PC-3 (cell line): ENCODE measurements at regions not wholly inside any gene's neighbourhood (a gene's known extent, or its start where the extent isn't known, plus 50 kb on each side); places are given as distances from the start of the nearest gene placed in this dataset.
A peak's percentile ranks its signal among the peaks of the same experiment; 100 is the strongest.

Experiments
- ATAC-seq: fragments of 200-7000 bp; cut with Tn5 transposase; 2 replicates; pipeline ENCODE4 v1.9.1; 2020; ENCODE audit warnings: mild to moderate bottlenecking, moderate library complexity
- BruUV-seq: library from RNA; stranded (reverse); fragments of 400-500 nt; replicated peaks from 2 replicates; lab custom pipeline; 2021; lab: Mats Ljungman, UMichigan
- CTCF ChIA-PET: fragments of 300-600 bp; sonication (Branson Sonifier 250); formaldehyde crosslinking; loops from one replicate; lab custom pipeline; 2022; ENCODE audit warnings: antibody characterized with exemption; lab: Charles Lee
- POLR2A ChIA-PET: fragments of 300-600 bp; sonication (Branson Sonifier 250); formaldehyde crosslinking; loops from one replicate; lab custom pipeline; 2022; ENCODE audit warnings: antibody characterized with exemption; ENCODE audit not compliant: unreplicated experiment; lab: Charles Lee
- DNase-seq: peaks from one replicate; pipeline ENCODE4 v3.0.0-alpha.2; 2015
- H2AFZ ChIP-seq: fragments of 300-600 bp; sonication (generic); 2 replicates; pipeline ENCODE4 v1.6.0; 2016; ENCODE audit warnings: antibody characterized with exemption, low read length
- H3F3A ChIP-seq: fragments of 300-600 bp; sonication (generic); one replicate; pipeline ENCODE4 v1.6.0; 2017; ENCODE audit warnings: antibody characterized with exemption, low read length, control low read depth, mild to moderate bottlenecking; ENCODE audit not compliant: unreplicated experiment
- H3K27ac ChIP-seq: fragments of 300-600 bp; sonication (generic); 2 replicates; pipeline ENCODE4 v1.5.1; 2016; ENCODE audit warnings: mild to moderate bottlenecking, low read length
- H3K27me3 ChIP-seq: fragments of 300-600 bp; sonication (generic); 2 replicates; pipeline ENCODE4 v1.6.1; 2016; ENCODE audit warnings: low read length, mixed read lengths
- H3K36me3 ChIP-seq: fragments of 300-600 bp; sonication (generic); 2 replicates; pipeline ENCODE4 v1.6.1; 2016; ENCODE audit warnings: low read depth, mixed run types, low read length, mixed read lengths
- H3K4me1 ChIP-seq: fragments of 300-600 bp; sonication (generic); 2 replicates; pipeline ENCODE4 v1.5.1; 2016; ENCODE audit warnings: low read length; ENCODE audit not compliant: insufficient read depth
- H3K4me2 ChIP-seq: fragments of 300-600 bp; sonication (generic); 2 replicates; pipeline ENCODE4 v1.6.0; 2016; ENCODE audit warnings: low read length
- H3K4me3 ChIP-seq: fragments of 300-600 bp; sonication (generic); 2 replicates; pipeline ENCODE4 v1.5.1; 2016; ENCODE audit warnings: mild to moderate bottlenecking, low read length, mixed read lengths
- H3K79me2 ChIP-seq: fragments of 300-600 bp; sonication (generic); 2 replicates; pipeline ENCODE4 v1.6.1; 2017; ENCODE audit warnings: low read length, mixed read lengths
- H3K9ac ChIP-seq: fragments of 300-600 bp; sonication (generic); 2 replicates; pipeline ENCODE4 v1.6.0; 2016; ENCODE audit warnings: mild to moderate bottlenecking, low read length
- H3K9me2 ChIP-seq: fragments of 300-600 bp; sonication (generic); replicated peaks from 2 replicates; pipeline ENCODE4 v1.6.1; 2016; ENCODE audit warnings: mixed run types, low read length, mixed read lengths
- H3K9me3 ChIP-seq: fragments of 300-600 bp; sonication (generic); 2 replicates; pipeline ENCODE4 v1.6.1; 2016; ENCODE audit warnings: low read length, mixed read lengths
- H4K20me1 ChIP-seq: fragments of 300-600 bp; sonication (generic); 2 replicates; pipeline ENCODE4 v1.6.1; 2016; ENCODE audit warnings: low read length, mixed read lengths
- EZH2 ChIP-seq: fragments of 300-600 bp; sonication (generic); IDR thresholded peaks from one replicate; pipeline ENCODE4 v1.6.1; 2017; ENCODE audit warnings: antibody characterized with exemption, mild to moderate bottlenecking, low read length; ENCODE audit not compliant: unreplicated experiment
- EZH2phosphoT487 ChIP-seq: fragments of 300-600 bp; sonication (generic); IDR thresholded peaks from 2 replicates; pipeline ENCODE4 v1.6.1; 2018; ENCODE audit warnings: mild to moderate bottlenecking, antibody characterized with exemption, low read length, borderline replicate concordance
- intact Hi-C: fragments of 100-400 bp; cut with micrococcal nuclease; formaldehyde crosslinking; loops from 2 replicates; pipeline ENCODE4 v1.9.0; 2023
- TF ChIP-seq, protein P1 (sequence below): fragments of 300-600 bp; sonication (generic); conservative IDR thresholded peaks from 2 replicates; pipeline ENCODE4 v1.5.1; 2017; ENCODE audit warnings: antibody characterized with exemption, low read depth, mild to moderate bottlenecking, low read length

DNA sequence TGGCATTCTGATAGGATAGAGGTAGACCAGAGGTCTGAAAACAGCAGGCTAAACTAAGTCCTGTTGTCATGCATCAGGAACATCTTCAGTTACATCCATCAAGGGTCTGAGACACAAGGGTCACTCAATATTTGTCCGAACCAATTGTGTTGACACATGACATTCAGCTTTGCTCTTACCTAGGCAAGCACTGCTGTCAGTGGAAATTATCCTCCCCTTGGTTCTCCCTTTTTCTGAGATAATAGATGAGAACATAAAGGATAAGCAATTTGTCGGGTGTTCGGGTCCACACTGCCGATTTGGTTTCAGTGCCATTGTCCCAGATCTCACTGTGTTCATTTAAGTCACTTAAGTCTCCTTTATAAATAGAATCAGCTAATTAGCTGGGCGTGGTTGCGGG lies 148.3 kb upstream of the MSX2 start:
- Histone ChIP-seq H3F3A (no peaks in the 10 kb centered on the region), H4K20me1 (no peaks in the 10 kb centered on the region), H3K4me2 (no peak overlapping the region), H3K9ac (no peak overlapping the region), H3K4me1 (peaks cover 10% of the 10 kb centered on the region), H3K9me3 (no peaks in the 10 kb centered on the region), H2AFZ (no peak overlapping the region), H3K27me3 (no peaks in the 10 kb centered on the region), H3K27ac (no peak overlapping the region), H3K9me2 (no peaks in the 10 kb centered on the region), H3K79me2 (no peaks in the 10 kb centered on the region), H3K36me3 (no peaks in the 10 kb centered on the region), H3K4me3 (no peak overlapping the region)
- DNase-seq = no peak
- ChIA-PET POLR2A (no interaction called here), CTCF (no interaction called here)
- ATAC-seq = no peak
- no TSS peak for BruUV-seq
- intact Hi-C loops = no loop called here
- TF ChIP-seq EZH2phosphoT487 = no peak
- TF ChIP-seq, protein P1, sequence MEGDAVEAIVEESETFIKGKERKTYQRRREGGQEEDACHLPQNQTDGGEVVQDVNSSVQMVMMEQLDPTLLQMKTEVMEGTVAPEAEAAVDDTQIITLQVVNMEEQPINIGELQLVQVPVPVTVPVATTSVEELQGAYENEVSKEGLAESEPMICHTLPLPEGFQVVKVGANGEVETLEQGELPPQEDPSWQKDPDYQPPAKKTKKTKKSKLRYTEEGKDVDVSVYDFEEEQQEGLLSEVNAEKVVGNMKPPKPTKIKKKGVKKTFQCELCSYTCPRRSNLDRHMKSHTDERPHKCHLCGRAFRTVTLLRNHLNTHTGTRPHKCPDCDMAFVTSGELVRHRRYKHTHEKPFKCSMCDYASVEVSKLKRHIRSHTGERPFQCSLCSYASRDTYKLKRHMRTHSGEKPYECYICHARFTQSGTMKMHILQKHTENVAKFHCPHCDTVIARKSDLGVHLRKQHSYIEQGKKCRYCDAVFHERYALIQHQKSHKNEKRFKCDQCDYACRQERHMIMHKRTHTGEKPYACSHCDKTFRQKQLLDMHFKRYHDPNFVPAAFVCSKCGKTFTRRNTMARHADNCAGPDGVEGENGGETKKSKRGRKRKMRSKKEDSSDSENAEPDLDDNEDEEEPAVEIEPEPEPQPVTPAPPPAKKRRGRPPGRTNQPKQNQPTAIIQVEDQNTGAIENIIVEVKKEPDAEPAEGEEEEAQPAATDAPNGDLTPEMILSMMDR = no peak
- no peak for TF ChIP-seq EZH2

DNA sequence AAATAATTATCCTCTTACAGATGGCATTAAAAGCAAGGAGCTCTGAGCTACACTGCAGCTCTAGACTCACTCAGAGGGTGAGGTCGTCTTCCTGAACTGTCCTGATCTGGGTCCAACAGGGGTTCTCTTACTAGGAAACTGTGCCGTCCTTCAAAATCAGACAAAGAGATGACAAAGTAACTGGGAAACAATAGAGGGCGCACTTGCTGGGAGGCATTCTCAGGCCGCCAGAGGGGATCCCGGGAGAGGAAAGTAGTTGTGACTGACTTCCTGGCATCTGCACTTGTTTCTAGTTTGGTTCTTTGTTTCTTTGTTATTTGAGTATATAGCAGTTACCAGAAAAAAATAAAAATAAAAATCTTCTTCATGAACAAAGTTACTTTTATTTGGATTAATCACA lies 142.9 kb upstream of the MSX2 start:
- no peak overlapping the region for H3K4me3 ChIP-seq
- H3K36me3 ChIP-seq = no peaks in the 10 kb centered on the region
- ChIA-PET POLR2A (no interaction called here), CTCF (no interaction called here)
- DNase-seq (peak; percentile 49), ATAC-seq (no peak)
- H4K20me1 ChIP-seq = no peaks in the 10 kb centered on the region
- H3K9ac ChIP-seq = no peak overlapping the region
- no peaks in the 10 kb centered on the region for H3K4me1 ChIP-seq
- no peaks in the 10 kb centered on the region for H3F3A ChIP-seq
- intact Hi-C loops = no loop called here
- no peak overlapping the region for H2AFZ ChIP-seq
- no peaks in the 10 kb centered on the region for H3K27me3 ChIP-seq
- H3K9me2 ChIP-seq = no peaks in the 10 kb centered on the region
- no peaks in the 10 kb centered on the region for H3K79me2 ChIP-seq
- TF ChIP-seq EZH2 (no peak), EZH2phosphoT487 (no peak)
- TF ChIP-seq, protein P1 = peak; percentile 63
- H3K9me3 ChIP-seq = no peaks in the 10 kb centered on the region
- H3K27ac ChIP-seq = no peak overlapping the region
- H3K4me2 ChIP-seq = no peak overlapping the region
- no TSS peak for BruUV-seq

DNA sequence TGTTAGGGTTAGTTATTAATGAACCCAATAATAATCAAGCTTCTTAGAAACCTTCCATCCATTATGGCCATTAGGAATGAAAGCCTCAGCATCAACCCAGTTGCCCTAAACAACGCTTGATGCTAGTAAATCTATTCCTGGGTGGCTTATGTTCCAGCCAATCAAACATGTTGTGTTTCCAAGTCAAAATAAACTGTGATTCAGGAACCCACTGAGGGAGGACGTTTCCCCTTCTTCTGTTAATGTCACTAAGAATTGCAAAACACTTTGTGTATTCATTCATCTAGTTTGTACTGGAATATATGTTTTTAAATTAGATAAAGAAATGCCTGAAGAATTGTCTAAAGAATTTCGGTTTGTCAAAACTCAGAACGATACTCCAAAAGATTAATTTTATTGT lies 142.5 kb upstream of the MSX2 start:
- Histone ChIP-seq H3K27ac (no peak overlapping the region), H3K4me3 (no peak overlapping the region), H3K27me3 (no peaks in the 10 kb centered on the region), H2AFZ (no peak overlapping the region), H3K9me2 (no peaks in the 10 kb centered on the region), H3K9me3 (no peaks in the 10 kb centered on the region), H3K9ac (no peak overlapping the region), H3K4me1 (no peaks in the 10 kb centered on the region), H4K20me1 (no peaks in the 10 kb centered on the region), H3K4me2 (no peak overlapping the region), H3F3A (no peaks in the 10 kb centered on the region), H3K79me2 (no peaks in the 10 kb centered on the region), H3K36me3 (no peaks in the 10 kb centered on the region)
- CTCF ChIA-PET = no interaction called here
- no peak for ATAC-seq
- no peak for TF ChIP-seq EZH2
- no peak for TF ChIP-seq EZH2phosphoT487
- TF ChIP-seq, protein P1 = no peak
- POLR2A ChIA-PET = no interaction called here
- no TSS peak for BruUV-seq
- intact Hi-C loops = no loop called here
- no peak for DNase-seq
